Lower leg skin (tissue), 4 donors: ENCODE measurements at regions not wholly inside any gene's neighbourhood (a gene's known extent, or its start where the extent isn't known, plus 50 kb on each side); places are given as distances from the start of the nearest gene placed in this dataset.
"Not testable (repeated sequence)": the region's sequence is repeated elsewhere in the genome, so short reads cannot be mapped to it uniquely, and the experiment has no call there.

Experiments
- DNase-seq, 2 donors: peaks; one replicate each; pipeline ENCODE4 v3.0.0-alpha.2; 2019; ENCODE audit warnings: low spot score in 2 of 2
- H3K4me3 ChIP-seq: fragments of 200-600 bp; sonication (generic); 2 replicates; pipeline ENCODE4 v1.5.1; 2017; ENCODE audit warnings: mild to moderate bottlenecking, low read depth; ENCODE audit not compliant: poor library complexity, severe bottlenecking
- CTCF ChIP-seq, 3 donors: fragments of 450-650 bp; IDR thresholded peaks; one replicate each; pipeline ENCODE4 v1.5.1; 2016; ENCODE audit warnings: antibody characterized with exemption in 3 of 3, mild to moderate bottlenecking in 3 of 3, moderate library complexity in 2 of 3
- POLR2A ChIP-seq, 2 donors: fragments of 450-650 bp; IDR thresholded peaks; one replicate each; pipeline ENCODE4 v1.6.1; 2016 to 2017; ENCODE audit warnings: antibody characterized with exemption in 2 of 2, mild to moderate bottlenecking in 1 of 2, moderate library complexity in 1 of 2
- WGBS, 2 donors: methylation state at CpG; one replicate each; pipeline ENCODE4 v1.1.5; 2018; 5-methylcytosine and 5-hydroxymethylcytosine counted together
- intact Hi-C: fragments of 100-400 bp; cut with DNase I; formaldehyde crosslinking; loops from one replicate; pipeline ENCODE4 v1.15.0; 2023; ENCODE audit warnings: low total_unique reads

DNA sequence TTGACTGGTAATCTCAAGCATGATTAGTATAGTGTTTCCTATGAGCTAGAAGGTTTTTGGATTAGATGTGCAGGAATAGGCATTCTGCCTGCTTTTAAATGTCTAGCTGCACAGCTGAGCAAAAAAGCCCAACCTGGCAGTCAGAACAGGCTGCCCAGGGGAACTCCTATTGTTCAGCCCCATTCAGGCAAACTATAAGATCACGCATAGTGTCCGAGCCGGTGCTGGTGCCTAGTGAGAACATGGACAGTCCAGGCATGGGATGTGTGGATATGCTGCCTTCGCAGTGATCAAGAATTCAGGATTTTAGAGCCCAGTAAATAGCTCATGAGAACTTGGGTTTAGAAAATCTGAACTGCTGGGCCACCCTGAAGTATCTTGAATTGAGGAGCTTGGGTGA, 348.8 kb downstream of the UTRN start:
- WGBS, 2 donors: 99 to 100% methylated on average over 4 of the region's 4 CpGs
- intact Hi-C loops: no loop called here

DNA sequence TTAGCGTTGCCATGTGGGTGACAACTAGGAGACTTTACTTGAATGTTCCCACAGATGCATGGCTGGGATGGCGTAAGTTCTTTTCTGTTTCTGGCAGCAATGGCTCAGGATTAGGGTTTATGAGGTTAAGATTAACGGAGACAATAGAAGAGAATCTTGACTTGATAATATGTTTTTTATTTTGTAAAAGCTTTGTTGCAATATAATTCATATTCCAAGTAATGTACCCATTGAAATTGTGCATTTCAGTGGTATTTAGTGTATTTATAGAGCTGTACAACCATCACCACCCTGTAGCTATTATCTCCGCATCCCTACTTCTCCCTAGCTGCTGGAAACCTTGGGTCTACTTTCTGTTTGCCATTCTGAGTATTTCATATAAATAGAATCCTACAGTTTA, 349.2 kb downstream of the UTRN start:
- no peak overlapping the region for H3K4me3 ChIP-seq
- WGBS, 2 donors: 94 to 98% methylated on average over 4 of the region's 4 CpGs
- DNase-seq: no peak
- TF ChIP-seq POLR2A (IDR thresholded peaks at IDR 0.05): no peak
- no peak for TF ChIP-seq CTCF (IDR thresholded peaks at IDR 0.05)
- intact Hi-C loops: no loop called here

More for the DNA sequence above, 348.8 kb downstream of the UTRN start:
- DNase-seq: no peak
- no peak overlapping the region for H3K4me3 ChIP-seq
- TF ChIP-seq POLR2A (IDR thresholded peaks at IDR 0.05): no peak
- TF ChIP-seq CTCF (IDR thresholded peaks at IDR 0.05): no peak

GRCh38 chr6:144635051-144635450, 349.9 kb downstream of the UTRN start:
- no peak for TF ChIP-seq CTCF (IDR thresholded peaks at IDR 0.05)
- no peak for TF ChIP-seq POLR2A (IDR thresholded peaks at IDR 0.05)
- DNase-seq: no peak
- WGBS, 2 donors: 93 to 94% methylated on average over 3 of the region's 3 CpGs
- intact Hi-C loops: no loop called here
- no peak overlapping the region for H3K4me3 ChIP-seq

DNA sequence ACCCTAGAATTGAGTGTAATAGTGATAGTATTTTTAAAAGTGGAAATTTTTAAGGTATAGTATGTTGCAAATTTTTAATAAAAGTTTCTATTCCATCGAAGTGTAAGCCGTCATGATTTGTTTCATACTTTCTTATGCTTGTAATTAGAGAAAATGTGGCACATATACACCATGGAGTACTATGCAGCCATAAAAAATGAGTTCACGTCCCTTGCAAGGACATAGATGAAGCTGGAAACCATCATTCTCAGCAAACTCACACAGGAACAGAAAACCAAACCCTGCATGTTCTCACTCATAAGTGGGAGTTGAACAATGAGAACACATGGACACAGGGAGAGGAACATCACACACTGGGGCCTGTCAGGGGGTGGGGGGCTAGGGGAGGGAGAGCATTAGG, 350.9 kb downstream of the UTRN start:
- H3K4me3 ChIP-seq, DNase-seq, intact Hi-C loops: not testable (repeated sequence)
- 97 to 99% methylated on average over 3 of the region's 3 CpGs for WGBS, 2 donors

DNA sequence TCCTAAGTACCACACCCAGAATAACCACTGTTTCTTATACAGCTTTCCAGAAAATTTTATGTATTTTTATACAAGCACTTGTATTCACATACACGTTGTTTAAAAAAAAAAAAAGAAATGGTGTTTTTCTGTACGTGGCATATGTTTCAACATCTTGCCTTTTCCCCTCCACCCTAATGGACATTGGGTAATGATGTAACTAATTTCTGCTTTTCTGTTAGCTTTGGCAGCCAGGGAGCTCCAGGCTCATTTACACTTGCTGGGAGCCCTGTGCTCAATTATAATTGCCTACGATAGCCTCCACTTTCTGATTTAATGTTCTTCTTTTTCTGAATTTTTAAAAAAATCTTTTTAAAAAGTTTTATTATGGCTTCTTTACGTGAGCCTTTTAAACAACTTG, 352.4 kb downstream of the UTRN start:
- 46 to 57% methylated on average over 4 of the region's 4 CpGs for WGBS, 2 donors
- TF ChIP-seq POLR2A (IDR thresholded peaks at IDR 0.05) (no peak), CTCF (IDR thresholded peaks at IDR 0.05) (no peak)
- intact Hi-C loops: no loop called here
- H3K4me3 ChIP-seq: no peak overlapping the region
- no peak for DNase-seq

GRCh38 chr6:144639654-144640053, 354.5 kb downstream of the UTRN start:
- TF ChIP-seq POLR2A (IDR thresholded peaks at IDR 0.05) (no peak), CTCF (IDR thresholded peaks at IDR 0.05) (no peak)

More at GRCh38 chr6:144639654-144640053, 354.5 kb downstream of the UTRN start:
- intact Hi-C loops: no loop called here
- H3K4me3 ChIP-seq: no peak overlapping the region
- no peak for DNase-seq
- 67 to 72% methylated on average over 1 of the region's 1 CpG for WGBS, 2 donors
